Activated naive CD8-positive, alpha-beta T cell treated with anti-CD3 and anti-CD28 coated beads for 36 hours (primary cell): ENCODE measurements at regions not wholly inside any gene's neighbourhood (a gene's known extent, or its start where the extent isn't known, plus 50 kb on each side); places are given as distances from the start of the nearest gene placed in this dataset.
"Not testable (repeated sequence)": the region's sequence is repeated elsewhere in the genome, so short reads cannot be mapped to it uniquely, and the experiment has no call there.

Experiments
- DNase-seq: peaks from one replicate; pipeline ENCODE4 v3.0.0; 2021
- H3K27ac Mint-ChIP-seq: one replicate; pipeline ENCODE4 v1.8.0; 2022; ENCODE audit warnings: mild to moderate bottlenecking, moderate library complexity, mixed read lengths
- H3K27me3 Mint-ChIP-seq: one replicate; pipeline ENCODE4 v1.8.0; 2022; ENCODE audit warnings: mild to moderate bottlenecking, mixed read lengths
- H3K36me3 Mint-ChIP-seq: one replicate; pipeline ENCODE4 v1.8.0; 2021; ENCODE audit warnings: mild to moderate bottlenecking, mixed read lengths
- H3K4me1 Mint-ChIP-seq: one replicate; pipeline ENCODE4 v1.8.0; 2021; ENCODE audit warnings: mixed read lengths
- H3K4me3 Mint-ChIP-seq: one replicate; pipeline ENCODE4 v1.8.0; 2022; ENCODE audit warnings: mild to moderate bottlenecking, moderate library complexity, mixed read lengths
- H3K9me3 Mint-ChIP-seq: one replicate; pipeline ENCODE4 v1.8.0; 2022; ENCODE audit warnings: mixed read lengths

DNA sequence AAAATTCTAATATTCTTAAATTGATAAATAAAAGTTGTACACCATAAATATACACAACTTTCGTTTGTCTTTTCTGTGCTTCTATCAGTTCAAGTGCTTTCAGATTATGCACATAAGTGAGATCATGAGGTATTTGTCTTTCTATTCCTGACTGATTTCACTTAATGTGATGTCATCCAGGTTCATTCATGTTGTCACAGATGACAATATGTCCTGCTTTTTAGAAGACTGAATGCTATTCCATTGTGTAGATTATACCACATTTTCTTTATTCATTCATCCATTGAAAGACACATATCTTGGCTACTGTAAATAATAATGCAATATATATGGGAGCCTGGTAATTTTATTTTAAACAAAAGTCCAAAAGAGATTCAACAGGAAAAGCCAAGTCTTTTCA lies 190.1 kb upstream of the ERBB4 start:
- Mint-ChIP-seq H3K4me1 (peaks cover 18% of the 10 kb centered on the region), H3K27me3 (no peaks in the 10 kb centered on the region), H3K27ac (no peak overlapping the region), H3K9me3 (peaks cover 3% of the 10 kb centered on the region), H3K36me3 (peaks cover 9% of the 10 kb centered on the region), H3K4me3 (no peak overlapping the region)
- no peak for DNase-seq

DNA sequence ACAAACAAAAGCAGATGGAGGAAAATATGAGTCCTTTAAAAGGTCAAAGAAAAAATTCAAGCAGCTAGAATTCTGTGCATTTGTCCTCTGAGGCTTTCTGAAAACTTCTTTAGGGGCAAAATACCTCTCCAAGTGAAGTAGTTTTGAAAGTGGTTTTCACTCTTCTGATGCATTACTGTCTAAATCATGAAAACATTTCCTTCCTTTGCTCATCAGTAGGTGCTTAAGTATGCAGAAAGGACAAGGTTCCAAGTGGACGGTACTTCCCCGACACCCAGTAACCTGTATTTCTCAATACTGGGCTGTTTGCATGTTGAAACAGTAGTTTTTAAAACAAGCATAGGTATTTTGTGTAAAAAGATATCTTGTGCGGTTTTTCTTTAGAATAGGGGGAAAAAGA lies 189.1 kb upstream of the ERBB4 start:
- Mint-ChIP-seq H3K9me3 (peaks cover 3% of the 10 kb centered on the region), H3K4me3 (no peak overlapping the region), H3K27me3 (no peaks in the 10 kb centered on the region), H3K4me1 (peaks cover 22% of the 10 kb centered on the region), H3K36me3 (peaks cover 9% of the 10 kb centered on the region), H3K27ac (peak overlapping the region; percentile 69)
- DNase-seq = peak; percentile 8

DNA sequence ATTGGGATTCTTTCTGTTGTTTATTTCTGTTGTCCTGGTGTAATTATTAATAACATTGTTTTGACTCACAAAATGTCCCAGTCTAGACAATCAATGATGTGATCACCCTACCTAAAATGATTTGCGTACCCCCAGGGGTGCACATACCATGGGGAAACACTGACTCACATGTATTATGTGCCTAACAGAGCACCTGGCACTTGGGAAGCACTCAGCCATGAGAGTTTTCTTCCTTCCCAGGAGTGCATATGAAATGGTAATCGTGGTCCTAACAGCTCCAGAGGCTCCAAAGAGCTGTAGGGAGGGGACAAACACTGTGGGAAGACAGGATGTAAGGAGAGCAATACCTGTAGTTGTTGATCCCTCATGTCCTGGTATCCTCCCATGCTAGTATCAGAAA lies 187.8 kb upstream of the ERBB4 start:
- Mint-ChIP-seq H3K4me1 (peaks cover 25% of the 10 kb centered on the region), H3K36me3 (peaks cover 9% of the 10 kb centered on the region), H3K27ac (no peak overlapping the region), H3K9me3 (peaks cover 4% of the 10 kb centered on the region), H3K4me3 (no peak overlapping the region), H3K27me3 (no peaks in the 10 kb centered on the region)
- DNase-seq = no peak

DNA sequence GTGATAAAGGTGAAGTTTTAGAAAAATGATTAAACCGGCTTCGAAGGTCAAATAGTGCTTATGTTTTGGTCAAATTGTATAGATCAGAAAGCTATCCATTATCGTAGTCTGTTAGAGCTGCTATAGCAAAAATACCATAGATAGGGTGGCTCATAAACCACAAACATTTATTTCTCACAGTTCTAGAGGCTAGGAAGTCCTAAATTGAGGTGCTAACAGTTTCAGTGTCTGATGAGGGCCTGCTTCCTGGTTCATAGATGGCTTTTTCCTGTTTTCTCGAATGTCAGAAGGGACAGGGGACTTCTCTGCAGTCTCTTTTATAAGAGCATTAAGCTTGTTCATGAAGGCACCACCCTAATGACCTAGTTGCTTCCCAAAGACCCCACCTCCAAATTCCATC lies 186.6 kb upstream of the ERBB4 start:
- H3K4me3 Mint-ChIP-seq = no peak overlapping the region
- no peak for DNase-seq
- H3K27me3 Mint-ChIP-seq = no peaks in the 10 kb centered on the region
- peaks cover 9% of the 10 kb centered on the region for H3K36me3 Mint-ChIP-seq
- H3K27ac Mint-ChIP-seq = no peak overlapping the region
- peaks cover 18% of the 10 kb centered on the region for H3K4me1 Mint-ChIP-seq
- peaks cover 4% of the 10 kb centered on the region for H3K9me3 Mint-ChIP-seq

DNA sequence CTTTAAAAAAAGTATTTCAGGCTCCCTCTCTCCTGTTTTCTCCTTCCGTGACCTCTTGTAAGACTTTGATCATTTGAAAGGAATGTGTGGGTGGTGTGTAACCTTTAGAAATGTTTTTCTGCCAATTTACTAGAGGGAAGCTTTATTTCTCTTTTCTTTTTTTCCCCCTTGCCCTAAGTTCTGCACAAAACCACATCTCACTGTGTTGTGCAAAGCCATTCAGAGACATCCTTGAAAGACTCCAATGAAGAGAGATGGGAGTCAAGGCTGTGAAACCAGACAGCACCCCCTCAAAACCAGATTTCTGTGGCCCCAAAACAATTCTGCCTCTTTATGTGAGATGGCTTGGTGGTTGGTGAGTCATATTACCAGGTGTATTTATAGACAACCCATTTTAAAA lies 184.6 kb upstream of the ERBB4 start:
- peaks cover 4% of the 10 kb centered on the region for H3K9me3 Mint-ChIP-seq
- no peak overlapping the region for H3K4me3 Mint-ChIP-seq
- peaks cover 9% of the 10 kb centered on the region for H3K36me3 Mint-ChIP-seq
- H3K27ac Mint-ChIP-seq = peak overlapping the region; percentile 56
- H3K27me3 Mint-ChIP-seq = no peaks in the 10 kb centered on the region
- H3K4me1 Mint-ChIP-seq = peaks cover 18% of the 10 kb centered on the region
- DNase-seq = peak; percentile 24

DNA sequence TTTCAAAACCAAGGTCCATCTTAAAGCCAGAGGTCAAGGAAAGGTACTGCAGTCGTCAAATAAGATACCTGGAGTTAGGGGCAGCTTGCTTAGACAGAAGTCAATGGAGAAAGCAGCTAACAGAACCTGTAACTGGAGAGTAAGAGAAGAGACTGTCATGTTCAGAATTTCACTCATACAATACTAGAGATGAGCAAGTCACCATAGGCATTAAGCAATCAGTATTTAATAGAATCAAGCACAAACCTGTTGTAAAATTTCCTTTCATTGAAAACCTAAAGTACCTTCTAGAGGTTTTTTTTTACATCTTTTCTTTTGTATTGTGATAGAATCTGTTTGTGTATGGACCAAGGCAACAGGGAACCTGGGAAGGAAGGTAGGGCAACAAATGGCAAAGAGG lies 183.4 kb upstream of the ERBB4 start:
- Mint-ChIP-seq H3K27me3 (no peaks in the 10 kb centered on the region), H3K36me3 (peaks cover 9% of the 10 kb centered on the region), H3K9me3 (peaks cover 4% of the 10 kb centered on the region), H3K4me1 (peaks cover 12% of the 10 kb centered on the region), H3K4me3 (no peak overlapping the region), H3K27ac (no peak overlapping the region)
- DNase-seq = no peak

DNA sequence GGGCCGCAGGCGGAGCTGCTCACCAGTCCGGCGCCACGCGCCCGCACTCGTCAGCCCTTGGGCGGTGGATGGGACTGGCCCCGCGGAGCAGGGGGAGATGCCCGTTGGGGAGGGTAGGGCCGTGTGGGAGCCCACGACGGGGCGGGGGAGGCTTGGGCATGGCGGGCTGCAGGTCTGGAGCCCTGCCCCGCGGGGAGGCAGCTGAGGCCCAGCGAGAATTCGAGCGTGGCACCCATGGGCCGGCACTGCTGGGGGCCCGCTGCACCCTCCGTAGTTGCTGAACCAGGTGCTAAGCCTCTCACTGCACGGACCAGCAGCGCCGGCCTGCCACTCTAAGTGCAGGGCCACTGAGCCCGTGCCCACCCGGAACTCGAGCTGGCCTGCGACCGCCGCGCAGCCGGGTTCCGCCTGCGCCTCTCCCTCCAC lies 182.4 kb upstream of the ERBB4 start:
- no peak for DNase-seq
- peaks cover 4% of the 10 kb centered on the region for H3K9me3 Mint-ChIP-seq
- peaks cover 9% of the 10 kb centered on the region for H3K36me3 Mint-ChIP-seq
- H3K27me3 Mint-ChIP-seq = no peaks in the 10 kb centered on the region
- no peak overlapping the region for H3K4me3 Mint-ChIP-seq
- H3K4me1 Mint-ChIP-seq = peaks cover 12% of the 10 kb centered on the region
- H3K27ac Mint-ChIP-seq = no peak overlapping the region

DNA sequence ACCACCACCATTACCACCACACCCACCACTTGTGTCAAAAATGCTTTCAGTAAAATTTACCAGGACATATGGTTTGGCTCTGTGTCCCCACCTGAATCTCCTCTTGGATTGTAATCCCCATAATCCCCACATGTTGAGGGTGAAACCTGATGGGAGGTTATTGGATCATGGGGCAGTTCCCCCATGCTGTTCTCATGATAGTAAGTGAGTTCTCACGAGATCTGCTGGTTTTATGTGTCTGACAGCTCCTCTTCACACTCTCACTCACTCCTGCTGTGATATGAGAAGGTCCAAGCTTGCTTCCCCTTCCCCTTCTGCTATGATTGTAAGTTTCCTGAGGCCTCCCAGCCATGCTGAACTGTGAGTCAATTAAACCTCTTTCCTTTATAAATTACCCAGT lies 176.8 kb upstream of the ERBB4 start:
- not testable (repeated sequence) for H3K36me3 Mint-ChIP-seq, DNase-seq, H3K4me1 Mint-ChIP-seq, H3K9me3 Mint-ChIP-seq, H3K4me3 Mint-ChIP-seq, H3K27me3 Mint-ChIP-seq, H3K27ac Mint-ChIP-seq

DNA sequence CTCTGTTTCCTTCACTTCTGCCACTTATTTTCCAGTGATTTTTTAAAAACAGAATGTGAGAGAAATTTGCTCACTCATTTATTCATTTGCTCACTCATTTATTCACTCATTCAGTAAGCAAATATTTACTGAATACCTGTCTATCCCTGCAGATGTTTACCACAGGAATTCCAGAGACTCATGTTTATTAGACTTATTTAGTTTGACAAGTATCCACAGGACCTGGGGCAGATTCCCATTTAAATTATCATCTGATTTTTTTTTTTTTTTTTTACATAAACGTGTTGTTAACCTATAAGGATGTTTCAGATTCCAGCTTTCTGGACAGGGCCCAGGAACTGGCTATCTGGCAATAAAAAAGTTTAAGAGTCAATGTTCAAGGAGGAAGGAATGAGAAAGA lies 175.1 kb upstream of the ERBB4 start:
- DNase-seq = no peak
- no peak overlapping the region for H3K27ac Mint-ChIP-seq
- H3K9me3 Mint-ChIP-seq = no peaks in the 10 kb centered on the region
- H3K4me3 Mint-ChIP-seq = no peak overlapping the region
- H3K36me3 Mint-ChIP-seq = no peaks in the 10 kb centered on the region
- H3K4me1 Mint-ChIP-seq = no peaks in the 10 kb centered on the region
- H3K27me3 Mint-ChIP-seq = no peaks in the 10 kb centered on the region

DNA sequence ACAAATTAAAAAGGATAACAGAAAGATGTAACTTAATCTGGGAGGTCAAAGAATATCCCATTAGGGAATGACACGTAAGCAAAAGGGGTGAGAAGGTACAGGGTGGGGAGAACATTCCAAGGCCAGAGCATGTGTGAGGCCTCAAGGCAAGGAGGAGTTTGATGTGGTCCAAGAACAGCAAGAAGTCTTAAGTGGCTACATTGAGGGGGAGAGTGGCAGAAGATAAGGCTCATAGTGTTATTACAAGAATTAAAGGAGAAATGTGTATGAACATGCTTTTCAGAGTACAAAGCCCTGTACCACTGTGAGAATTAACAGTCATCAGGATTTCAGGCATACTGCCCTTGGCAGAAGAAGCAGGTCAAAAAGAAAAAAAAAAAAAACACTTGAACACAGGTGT lies 174.4 kb upstream of the ERBB4 start:
- Mint-ChIP-seq H3K4me3 (no peak overlapping the region), H3K27me3 (no peaks in the 10 kb centered on the region), H3K36me3 (no peaks in the 10 kb centered on the region), H3K27ac (no peak overlapping the region), H3K4me1 (no peaks in the 10 kb centered on the region), H3K9me3 (no peaks in the 10 kb centered on the region)
- no peak for DNase-seq

DNA sequence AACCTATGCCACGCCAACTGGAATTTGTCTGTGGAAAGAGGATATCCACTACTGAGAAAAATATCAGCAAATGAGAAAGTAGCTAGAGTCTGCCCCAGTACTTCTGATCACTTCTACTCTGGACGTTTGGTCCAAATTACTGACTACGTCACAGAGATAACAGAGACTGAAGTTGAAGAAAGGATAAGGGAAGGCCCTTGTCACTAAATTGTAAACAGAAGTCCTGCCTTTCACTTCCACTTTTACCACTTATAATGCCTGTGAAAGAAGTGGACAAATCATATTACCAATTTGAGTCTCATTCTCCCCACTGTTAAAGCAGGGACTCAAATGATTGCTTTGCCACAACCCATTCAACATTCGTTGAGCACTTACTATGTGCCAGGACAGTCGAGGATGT lies 173.9 kb upstream of the ERBB4 start:
- no peak for DNase-seq
- H3K36me3 Mint-ChIP-seq = no peaks in the 10 kb centered on the region
- no peaks in the 10 kb centered on the region for H3K9me3 Mint-ChIP-seq
- no peak overlapping the region for H3K27ac Mint-ChIP-seq
- H3K4me3 Mint-ChIP-seq = no peak overlapping the region
- H3K4me1 Mint-ChIP-seq = no peaks in the 10 kb centered on the region
- H3K27me3 Mint-ChIP-seq = no peaks in the 10 kb centered on the region

DNA sequence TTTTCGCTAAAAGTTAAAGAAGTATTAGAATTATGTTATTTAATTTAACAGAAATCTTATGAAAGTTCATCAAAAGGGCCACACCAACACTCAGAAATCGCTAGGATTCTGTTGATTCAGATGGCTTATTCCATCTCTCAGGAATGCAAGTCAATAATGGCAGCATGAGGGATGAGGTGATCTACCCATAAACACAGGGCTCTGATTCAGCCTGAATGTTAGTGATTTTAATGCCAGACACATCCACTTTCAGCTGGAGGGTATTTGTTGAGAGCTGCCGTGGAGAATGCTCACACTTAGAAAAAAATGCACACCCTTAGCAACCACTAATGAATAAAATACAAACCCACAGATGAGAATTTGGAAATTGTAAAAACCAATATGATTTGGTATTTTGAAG lies 173.3 kb upstream of the ERBB4 start:
- H3K36me3 Mint-ChIP-seq = no peaks in the 10 kb centered on the region
- no peak overlapping the region for H3K27ac Mint-ChIP-seq
- no peaks in the 10 kb centered on the region for H3K4me1 Mint-ChIP-seq
- no peaks in the 10 kb centered on the region for H3K27me3 Mint-ChIP-seq
- H3K4me3 Mint-ChIP-seq = no peak overlapping the region
- H3K9me3 Mint-ChIP-seq = no peaks in the 10 kb centered on the region
- no peak for DNase-seq

DNA sequence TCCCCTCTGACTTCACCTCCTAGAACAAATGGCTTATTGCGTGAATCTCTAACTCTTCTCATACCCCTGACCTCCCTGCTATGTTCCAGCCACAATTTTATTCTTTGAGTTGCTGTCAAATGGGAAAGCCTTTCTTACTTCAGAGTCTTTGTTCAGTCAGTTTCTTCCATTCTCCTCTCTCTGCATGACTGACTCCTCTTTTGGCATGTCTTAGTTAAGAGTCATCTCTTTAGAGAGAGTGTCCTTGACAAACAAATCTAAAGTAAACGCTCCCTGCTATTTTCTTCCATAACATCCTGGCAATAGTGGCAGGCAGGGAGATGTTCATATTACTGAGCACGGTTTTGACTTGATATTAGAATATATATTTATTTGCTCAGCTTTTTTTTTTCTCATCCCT lies 170.7 kb upstream of the ERBB4 start:
- Mint-ChIP-seq H3K9me3 (no peaks in the 10 kb centered on the region), H3K36me3 (no peaks in the 10 kb centered on the region), H3K4me1 (no peaks in the 10 kb centered on the region), H3K4me3 (no peak overlapping the region), H3K27ac (no peak overlapping the region), H3K27me3 (no peaks in the 10 kb centered on the region)
- DNase-seq = no peak

DNA sequence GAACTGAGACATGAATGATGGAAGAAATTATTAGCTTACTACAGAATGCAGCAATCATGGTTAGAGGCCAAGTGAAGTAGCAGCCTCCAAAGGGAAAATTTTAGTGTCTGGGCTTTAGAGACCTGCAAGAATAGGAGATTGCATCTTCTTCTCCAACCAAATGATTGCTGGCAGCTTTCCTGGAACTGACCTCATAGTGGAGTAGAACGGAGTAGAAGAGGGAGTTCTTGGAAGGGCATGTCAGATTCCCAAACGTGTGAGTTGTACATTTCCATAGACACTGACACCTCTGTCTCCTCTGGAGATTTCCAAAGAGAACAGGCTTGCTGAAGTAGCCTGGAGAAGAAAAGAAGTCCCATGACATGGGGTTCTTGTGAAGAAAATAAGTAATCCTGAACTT lies 169.8 kb upstream of the ERBB4 start:
- no peak for DNase-seq
- no peak overlapping the region for H3K4me3 Mint-ChIP-seq
- H3K27ac Mint-ChIP-seq = no peak overlapping the region
- no peaks in the 10 kb centered on the region for H3K27me3 Mint-ChIP-seq
- no peaks in the 10 kb centered on the region for H3K4me1 Mint-ChIP-seq
- no peaks in the 10 kb centered on the region for H3K9me3 Mint-ChIP-seq
- H3K36me3 Mint-ChIP-seq = no peaks in the 10 kb centered on the region

DNA sequence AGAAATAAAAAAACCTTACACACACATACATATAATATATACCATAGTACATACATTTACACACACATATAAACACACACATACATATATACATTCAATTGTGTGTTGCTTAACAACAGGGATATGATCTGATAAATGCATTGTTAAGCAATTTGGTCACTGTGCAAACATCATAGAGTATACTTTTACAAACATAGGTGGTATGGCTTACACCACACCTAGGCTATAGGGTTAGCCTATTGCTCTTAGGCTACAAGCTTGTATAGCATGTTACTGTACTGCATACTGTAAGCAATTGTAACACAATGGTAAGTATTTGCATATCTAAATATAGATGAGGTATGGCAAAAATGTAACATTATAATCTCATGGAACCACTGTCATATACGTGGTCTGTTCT lies 156.8 kb upstream of the ERBB4 start:
- Mint-ChIP-seq H3K9me3 (no peaks in the 10 kb centered on the region), H3K27ac (no peak overlapping the region), H3K4me3 (no peak overlapping the region), H3K4me1 (no peaks in the 10 kb centered on the region), H3K36me3 (no peaks in the 10 kb centered on the region), H3K27me3 (no peaks in the 10 kb centered on the region)
- no peak for DNase-seq

DNA sequence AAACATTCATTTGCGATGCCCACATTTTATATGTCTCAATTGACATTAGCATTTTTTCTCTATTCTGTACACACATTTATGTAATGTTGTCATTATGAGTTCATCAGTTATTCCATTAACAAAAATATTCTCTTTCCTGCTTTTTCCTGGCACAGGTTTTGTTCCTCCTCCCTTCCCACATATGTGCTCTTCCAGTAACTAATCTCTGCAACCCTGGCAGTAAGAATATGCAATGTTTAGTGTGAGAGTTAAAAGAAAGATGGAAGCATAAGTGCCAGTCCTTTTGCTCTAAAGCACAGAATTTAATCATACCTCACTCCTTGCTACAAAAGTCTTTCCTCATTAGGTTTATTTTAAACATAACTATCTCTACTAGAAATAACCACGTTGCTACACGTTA lies 155.8 kb upstream of the ERBB4 start:
- Mint-ChIP-seq H3K36me3 (no peaks in the 10 kb centered on the region), H3K27me3 (no peaks in the 10 kb centered on the region), H3K4me1 (no peaks in the 10 kb centered on the region), H3K4me3 (no peak overlapping the region), H3K27ac (no peak overlapping the region), H3K9me3 (no peaks in the 10 kb centered on the region)
- DNase-seq = no peak

DNA sequence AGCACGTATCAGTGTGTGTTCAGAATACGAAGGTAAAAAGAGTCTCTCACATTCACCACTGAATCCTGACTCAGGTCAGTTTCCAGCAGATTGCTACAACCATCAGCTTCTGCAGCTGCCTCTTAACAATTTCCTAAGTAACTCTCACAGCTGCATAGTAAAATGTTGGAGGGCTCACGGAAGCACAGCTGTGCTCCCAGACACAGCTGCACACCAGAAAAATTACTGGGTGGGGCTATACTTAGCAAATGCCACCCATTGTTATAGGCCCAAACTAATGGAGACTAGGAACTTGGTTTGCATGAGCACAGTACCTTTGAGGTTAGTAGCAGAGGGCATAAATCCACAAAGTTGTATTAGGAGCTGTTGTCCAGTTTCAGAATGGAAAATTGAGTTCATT lies 153.9 kb upstream of the ERBB4 start:
- no peak for DNase-seq
- no peaks in the 10 kb centered on the region for H3K9me3 Mint-ChIP-seq
- H3K27me3 Mint-ChIP-seq = no peaks in the 10 kb centered on the region
- no peaks in the 10 kb centered on the region for H3K4me1 Mint-ChIP-seq
- no peaks in the 10 kb centered on the region for H3K36me3 Mint-ChIP-seq
- no peak overlapping the region for H3K4me3 Mint-ChIP-seq
- H3K27ac Mint-ChIP-seq = no peak overlapping the region
